GM18502 (cell line): ENCODE measurements at regions not wholly inside any gene's neighbourhood (a gene's known extent, or its start where the extent isn't known, plus 50 kb on each side); places are given as distances from the start of the nearest gene placed in this dataset.

Experiments used
- ATAC-seq: cut with Tn5 transposase; IDR thresholded peaks from one replicate; pipeline ENCODE4 v1.9.1; 2021; ENCODE audit warnings: mild to moderate bottlenecking; ENCODE audit not compliant: unreplicated experiment, poor library complexity

DNA sequence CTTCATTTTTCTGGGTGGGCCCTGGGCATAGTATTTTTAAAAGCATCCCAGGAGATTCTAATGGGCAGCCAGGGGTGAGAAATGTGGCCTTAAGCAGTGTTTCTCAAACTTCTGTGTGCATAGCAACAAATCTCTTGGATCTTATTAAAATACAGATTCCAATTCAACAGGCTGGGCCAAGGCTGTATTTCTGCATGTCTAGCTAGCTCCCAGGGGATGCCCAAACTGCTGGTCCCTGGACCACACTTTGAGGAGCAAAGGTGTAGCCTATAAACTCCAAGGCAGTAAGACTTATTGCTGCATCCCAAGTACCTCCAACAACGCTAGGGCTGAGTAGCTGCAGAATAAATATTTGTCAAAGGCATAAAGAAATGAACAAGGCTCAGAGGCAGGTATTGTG, 292.9 kb upstream of the ZMIZ1 start:
- ATAC-seq, result no peak

DNA sequence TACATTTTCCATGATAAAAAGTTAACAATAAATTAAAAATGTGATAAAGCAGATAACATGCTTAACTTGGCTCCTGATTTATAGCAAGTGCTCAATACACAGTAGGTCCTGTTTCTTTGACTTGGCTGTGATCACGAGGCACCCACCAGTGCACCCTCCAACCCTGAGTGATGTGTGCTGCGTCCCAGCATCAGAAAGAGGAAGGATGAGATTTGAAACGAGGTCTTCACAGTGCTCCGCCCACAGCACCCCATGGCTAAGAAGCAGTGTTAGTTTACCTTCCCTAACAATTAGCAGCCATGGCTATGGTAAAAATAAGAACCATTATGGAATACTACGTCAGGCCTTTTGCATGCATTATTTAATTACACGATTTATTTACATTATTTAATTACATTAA, 292.0 kb upstream of the ZMIZ1 start:
- no peak for ATAC-seq

DNA sequence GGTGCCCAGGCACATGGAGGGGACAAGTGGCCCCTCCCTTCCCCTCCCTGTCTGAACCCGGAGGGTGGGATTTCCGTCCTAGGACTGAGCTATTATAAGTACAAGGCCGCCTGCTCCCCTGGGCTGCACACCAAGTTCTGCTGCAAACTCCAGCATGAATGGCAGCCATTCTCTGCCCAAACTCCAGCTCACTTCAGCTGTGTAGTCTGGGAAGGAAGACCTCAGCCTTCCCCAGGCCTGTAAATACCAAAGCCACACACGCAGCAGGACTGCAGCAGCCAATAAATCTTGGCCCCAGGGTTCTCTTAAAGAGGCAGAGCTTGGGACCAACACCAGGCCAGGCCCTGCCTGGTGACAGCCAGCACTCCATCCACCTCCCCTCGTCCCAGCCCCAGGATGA, 291.3 kb upstream of the ZMIZ1 start:
- no peak for ATAC-seq

DNA sequence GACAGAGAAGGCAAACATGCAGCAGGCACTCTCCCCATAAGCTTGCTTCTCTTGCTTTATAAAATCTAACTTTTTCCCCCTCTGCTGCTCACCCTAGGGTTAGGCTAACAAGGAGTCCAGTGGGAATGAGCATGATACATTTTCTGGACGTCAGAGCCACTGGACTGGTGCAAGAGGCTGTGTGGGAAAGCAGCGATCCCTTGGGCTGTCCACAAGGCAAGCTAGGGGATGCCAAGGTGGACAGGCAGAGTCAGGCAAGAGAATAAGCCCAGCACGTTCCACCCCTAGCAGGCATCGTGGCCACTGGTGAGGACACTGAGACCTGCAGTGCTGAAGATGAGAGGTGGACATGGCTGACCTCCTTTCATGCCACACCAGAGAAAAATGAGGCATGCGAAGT, 290.9 kb upstream of the ZMIZ1 start:
- no peak for ATAC-seq

DNA sequence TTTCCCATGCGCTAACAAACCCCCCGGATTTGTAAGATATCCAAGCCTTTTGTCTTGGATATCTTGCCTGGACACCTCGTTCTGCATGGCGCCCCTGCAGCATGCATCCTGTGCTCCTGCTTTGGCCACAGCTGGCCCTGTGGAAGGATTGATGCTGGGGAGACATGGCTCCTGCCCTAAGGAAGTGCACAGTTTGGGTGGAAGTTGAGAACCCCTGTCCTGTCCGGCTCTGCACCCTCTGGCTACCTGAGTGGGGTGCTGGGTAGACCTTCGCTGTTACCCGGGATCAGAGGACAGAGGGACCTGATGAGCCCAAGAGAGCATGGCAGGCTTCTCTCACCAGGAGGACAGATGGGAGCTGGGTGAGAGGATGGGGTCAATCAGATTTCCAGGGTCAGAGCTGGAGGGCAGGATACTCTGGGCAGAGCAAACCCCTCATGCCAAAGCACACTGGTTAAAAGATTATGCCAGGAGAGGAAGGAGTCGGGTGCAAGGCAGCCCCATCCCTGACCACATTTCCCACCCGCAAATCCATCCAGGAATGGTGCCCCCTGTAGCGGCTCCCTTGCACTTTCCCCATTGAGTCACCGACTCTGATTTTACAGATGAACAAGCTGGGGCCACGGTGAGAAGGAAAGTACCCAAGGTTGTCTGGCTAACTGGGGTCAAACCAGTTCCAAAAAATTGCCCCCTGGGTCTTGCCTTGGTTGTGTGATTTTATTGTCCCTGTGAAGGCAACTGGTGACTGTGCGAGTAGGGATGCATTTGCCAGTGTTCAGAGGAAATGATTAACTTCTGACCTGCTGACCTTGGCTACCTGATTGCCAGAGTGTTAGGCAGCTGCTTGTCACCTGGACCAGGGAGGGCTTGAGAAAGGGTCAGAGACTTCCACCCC, 290.1 kb upstream of the ZMIZ1 start:
- ATAC-seq, result no peak

DNA sequence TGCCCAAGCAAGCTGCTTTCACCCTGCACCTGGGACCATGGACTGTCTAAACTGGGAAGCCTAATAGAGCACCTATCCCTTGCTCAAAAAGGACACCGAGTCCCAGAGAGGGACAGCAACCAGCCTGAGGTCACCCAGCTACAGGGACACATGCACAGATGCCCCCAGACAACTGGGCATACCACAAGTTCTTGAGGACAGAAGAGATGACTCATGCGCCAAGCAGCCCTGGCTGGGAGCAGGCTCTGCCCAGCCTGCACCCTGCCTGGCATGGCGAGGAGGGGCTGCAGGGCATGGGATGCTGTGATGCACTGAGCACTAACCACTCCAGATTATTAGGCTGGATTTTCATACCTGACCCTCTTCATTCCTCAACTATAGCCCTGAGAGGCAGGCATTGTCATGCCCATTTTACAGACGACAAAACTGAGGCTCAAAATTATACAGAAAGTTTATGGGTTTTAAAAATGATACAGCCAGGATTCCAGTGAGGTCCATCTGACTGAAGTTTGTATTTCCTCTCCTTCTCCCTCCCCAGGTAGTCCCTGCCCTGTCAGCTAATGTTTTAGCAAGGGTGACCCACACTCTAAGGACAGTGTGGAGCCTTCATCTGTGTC, 289.3 kb upstream of the ZMIZ1 start:
- no peak for ATAC-seq

DNA sequence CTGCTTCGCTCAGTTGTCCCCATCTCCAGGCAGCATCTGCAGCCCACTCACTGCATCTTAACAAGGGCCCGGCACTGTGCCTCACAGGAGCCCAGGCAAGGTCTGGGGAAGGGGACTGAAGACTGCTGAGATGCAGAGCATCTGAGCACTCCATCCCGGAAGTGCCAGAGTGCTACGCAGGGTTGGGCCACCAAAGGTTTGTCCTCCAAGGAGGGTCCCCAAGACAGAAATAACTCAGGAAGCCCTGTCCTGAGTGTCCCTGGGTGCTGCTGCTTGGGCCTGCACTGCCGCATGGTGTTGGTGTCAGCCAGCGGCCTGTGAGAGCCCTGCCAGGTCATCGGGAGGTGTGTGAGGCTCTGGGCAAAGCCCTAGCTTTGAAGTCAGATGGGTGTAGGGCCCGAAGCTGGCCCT, 288.2 kb upstream of the ZMIZ1 start:
- ATAC-seq, result no peak

DNA sequence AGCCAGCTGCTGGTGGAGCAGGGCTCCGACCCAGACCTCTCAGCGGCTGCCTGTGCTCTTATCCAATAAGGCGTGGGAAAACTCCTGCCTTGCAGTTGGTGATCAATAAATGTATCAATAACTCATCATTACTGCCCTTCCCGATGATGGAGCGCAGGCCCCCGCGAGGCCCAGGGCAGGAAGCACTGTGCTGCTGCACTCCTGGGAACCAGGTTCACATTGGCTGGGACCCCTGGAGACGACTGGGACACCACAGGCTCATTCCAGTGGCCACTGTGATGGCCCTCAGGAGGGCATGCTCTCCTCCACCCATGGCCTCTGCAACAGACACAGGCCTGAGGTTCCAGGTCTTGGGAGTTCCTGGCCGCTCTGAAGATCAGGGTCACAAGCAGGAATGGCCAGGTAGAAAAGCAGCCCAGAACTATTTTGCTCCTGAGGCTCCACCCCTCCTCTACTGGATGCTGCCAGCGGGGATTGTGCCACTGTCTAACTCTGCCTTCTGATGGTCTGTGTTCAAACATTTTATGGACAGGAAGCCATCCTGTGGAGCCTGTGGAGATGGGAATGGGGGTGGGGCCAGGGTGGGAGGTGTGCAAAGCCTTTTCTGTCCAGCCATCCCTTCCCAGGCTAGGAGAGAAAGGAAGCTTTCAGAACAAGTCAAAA, 287.4 kb upstream of the ZMIZ1 start:
- ATAC-seq, result no peak

DNA sequence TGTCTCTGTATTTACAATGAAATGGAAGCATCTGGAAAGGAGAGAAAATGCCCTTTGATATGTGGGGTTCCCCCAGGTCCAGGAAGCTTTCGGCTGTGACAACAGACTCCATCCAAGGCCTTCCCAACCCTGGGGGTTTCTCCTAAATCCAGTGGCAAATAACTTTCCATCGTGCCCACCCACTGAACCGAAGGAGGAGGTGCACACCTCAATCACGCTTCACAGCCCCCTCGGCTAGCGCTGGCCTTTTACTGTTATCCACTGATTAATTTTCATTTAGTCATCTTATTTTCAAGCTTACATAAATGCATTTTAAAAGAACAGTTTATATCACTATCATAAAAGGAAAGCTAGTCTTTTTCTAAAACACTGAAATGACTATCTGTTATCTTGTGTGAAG, 286.8 kb upstream of the ZMIZ1 start:
- no peak for ATAC-seq

DNA sequence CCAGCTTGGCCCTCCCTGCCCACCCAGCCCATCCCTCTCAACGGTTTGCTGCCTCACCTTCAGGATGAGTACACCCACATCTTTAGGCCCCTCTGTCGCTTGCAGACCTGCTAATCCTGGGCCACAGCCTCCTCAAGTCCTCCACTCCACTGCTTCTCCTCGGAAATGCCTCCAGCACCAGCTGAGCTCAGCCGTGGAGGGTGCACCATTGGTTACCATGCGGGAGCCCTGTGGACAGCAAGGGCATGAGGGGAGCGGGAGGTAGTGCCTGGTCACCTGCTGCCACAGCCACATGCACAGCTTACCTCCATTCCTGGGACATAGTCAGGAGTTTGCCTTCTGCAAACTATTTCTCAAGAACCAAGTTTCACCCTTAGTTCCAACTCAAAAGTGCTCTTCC, 286.3 kb upstream of the ZMIZ1 start:
- ATAC-seq, result no peak

DNA sequence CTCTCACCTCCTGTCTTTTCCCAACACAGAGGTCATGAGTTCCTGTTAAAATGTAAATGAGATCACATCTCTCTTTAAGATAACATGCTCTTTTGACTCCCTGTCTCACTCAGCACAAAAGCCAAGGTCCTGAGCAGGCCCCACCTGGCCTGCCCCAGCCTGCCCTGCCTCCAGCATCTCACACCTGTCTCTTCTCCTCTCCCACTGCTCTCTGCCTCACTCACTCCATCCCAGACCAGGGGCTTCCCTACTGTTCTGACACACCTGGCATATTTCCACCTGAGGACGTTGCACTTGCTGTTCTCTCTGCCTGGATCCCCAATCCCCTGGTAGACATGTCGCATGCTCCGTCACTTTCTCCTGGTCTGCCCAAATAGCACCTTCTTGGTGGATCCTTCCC, 285.0 kb upstream of the ZMIZ1 start:
- no peak for ATAC-seq

DNA sequence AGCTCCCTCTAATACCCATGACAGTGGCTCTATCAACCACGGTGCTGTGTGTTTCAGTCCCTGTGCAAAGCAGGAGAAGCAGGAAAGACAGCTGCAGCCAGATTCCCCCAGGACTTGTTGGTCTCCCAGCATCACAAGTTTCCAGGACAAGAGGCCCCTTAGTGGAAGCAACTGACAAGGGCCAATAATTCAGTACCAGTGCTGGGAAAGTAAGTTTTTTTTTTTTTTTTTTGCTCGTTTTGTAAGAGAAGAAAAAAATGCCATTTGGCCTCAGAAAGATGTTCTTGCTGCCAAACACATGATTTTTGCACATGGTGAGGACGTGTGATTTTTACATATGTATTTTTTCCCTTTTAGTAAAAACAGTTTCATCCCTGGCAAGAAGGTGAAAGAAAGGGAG, 284.2 kb upstream of the ZMIZ1 start:
- no peak for ATAC-seq

DNA sequence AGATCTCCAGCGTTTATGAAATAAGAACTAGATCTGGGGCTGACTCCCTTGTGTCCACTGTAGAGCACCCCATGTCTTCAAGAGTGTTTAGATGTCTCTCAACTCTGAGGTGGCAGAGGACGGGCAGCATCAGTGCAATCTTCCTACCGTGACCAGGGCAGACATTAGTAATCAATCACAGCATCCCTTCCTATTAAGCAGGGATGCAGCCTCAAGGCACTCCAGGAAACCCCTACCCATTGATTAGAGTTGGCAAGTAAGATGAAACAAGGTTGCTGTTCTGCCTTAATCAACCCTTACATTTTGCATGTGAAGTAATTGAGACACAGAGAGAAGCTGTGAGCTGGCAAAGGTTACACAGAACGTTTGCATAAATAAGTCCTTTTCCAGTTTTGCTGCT, 283.7 kb upstream of the ZMIZ1 start:
- ATAC-seq, result no peak

DNA sequence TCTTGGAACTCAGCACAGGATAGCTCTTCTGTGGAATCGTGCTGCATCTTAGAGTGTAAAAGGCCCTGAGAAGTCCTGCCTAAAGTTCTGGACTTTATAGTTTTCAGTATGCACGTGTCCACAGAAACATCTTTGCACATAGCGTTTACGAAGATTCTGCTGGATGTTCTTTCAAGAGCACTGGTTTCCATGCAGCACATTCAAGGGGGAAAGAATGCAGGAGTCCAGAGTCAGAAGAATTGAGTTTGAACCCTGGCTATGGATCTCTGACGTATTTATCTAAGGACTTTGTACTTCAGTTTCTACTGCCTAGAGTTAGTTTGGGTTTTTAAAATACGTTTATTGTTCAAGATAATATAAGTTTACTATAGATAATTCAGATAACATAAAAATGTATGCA, 282.8 kb upstream of the ZMIZ1 start:
- no peak for ATAC-seq

DNA sequence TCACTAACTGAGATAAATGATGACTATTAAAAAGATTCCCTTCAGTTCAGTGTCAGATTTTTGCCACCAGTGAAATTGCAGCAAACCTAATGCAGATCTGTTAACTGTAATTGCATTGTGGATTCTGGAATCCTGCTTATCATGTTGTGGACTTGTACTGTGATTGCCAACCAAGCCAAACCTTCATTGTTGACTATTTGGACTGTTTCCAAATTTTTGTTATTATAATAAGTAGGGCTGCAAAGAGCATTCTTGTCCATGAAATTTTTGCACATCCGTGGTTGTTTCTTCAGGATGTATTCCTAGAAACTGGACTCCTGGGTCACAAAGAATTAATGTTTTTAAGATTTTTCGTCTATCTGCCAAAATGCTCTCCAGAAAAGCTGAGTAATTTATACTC, 281.6 kb upstream of the ZMIZ1 start:
- no peak for ATAC-seq

DNA sequence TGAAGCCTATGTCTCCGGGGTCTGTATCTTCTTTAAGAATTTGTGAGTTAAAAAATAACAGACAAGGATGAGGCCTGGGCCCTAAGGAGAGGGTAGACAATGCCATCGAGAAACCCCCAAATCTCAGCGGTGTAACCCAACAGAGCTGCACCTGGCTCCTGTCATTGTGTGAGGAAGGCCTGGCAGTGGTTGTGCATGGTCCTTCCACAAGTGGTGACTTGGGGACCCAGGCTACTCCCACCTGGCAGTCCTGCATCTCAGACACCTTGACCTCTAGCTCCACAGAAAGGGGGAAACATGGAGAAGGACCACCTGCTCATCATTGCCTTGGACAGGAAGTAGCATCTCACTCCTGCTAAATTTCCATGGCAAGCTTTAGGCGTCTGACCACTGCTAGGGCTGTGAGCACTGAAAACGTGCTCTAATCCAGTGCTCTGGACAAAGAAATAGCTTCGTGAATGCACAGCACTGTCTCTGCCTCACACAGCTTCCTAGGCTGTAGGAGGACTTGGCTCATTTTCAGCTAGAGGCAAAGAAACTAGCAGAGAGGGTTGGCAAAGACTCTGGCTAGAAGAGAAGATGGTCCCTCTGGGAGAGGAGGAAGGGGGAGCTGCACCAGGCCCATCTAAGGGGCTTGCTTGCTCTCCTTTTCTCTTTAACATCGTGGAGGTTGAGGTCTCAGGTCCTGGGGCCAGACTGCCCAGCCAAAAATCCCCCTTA, 273.9 kb upstream of the ZMIZ1 start:
- ATAC-seq, result no peak

DNA sequence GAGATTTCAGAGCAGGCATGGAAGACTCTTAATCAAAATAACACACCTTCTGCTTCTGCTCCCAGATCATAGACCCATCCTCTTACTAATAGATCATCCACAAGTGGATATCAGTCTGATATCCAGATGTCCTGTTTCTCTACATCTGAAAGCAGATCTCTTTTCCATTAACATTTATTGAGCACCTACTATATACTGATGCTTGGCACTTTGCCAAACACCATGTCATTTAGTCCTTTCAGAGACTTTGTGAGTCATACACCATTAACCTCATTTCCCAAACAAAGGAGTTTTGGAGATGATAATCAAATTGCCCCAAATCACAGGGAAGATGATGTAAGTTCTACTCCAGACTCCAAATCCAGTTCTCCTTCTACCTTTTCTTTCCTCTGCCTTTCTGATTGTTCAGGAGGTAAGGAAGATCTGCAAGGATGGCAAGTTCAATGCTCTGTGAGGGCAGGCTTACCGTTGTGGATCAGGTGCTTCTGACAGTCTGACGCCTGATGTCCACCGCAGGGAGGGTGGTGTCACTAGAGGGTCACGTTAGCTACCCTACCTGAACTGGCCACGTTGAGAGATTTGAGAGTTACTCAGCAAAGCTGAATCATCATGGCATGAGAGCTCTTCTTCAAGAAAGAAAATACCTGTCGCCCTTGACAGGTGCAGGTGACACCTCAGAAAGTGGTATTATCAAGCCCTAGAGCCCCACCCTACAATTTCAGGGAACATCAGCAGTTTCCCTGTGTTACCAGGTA, 269.6 kb upstream of the ZMIZ1 start:
- ATAC-seq, result no peak

DNA sequence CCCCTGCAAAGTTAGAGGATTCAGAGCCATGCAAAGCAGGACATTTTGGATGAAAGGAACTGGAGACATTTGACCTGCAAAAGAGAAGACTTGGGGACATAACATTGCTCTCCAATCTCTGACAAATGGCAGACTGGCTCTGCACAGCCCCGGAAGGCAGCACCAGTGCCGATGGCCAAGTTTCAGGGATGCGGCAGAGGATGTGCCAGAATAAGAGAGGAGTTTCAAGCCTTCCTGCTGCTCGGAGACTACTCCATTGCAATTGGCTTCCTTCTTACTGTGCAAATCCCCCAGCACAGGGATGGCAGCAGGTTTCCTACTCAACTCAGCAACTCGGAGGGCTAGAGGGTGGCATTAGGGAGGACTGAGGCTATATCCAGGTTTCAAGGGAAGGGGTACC, 268.8 kb upstream of the ZMIZ1 start:
- ATAC-seq, result no peak

DNA sequence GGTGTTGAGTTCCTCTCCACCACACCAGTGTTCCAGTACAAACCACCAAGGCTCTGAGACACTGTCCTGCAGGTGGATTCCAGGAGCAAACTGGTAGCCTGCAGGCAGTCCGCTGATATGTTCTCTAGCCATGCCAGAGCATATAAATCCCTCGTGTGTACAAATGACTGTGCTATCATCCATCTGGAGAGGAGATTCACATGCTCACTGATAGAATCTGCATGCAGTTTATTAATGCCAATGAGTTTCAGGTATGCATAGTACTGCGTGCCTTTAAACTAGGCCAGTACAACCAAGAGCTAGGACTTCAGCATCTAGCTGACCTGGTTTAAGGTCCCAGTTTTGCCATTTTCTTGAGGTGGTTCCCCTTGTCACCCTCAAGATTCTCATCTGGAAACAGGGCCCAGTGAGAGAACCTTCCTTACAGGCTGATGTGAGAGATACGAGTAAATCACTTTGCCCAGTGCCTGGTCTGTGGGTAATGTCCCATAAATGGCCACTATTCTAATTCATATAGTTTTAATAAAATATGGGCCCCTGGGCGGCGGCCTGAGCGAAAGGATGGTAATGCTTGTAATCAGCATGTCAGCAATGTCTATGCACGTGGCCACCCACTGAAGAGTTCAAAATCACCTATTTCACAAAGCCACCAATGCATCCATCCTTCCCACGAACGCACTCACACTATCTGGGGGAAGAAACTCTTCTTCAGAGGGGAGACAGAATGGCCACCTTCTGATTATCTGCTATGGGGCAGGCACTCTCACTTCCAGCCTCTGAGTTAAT, 268.0 kb upstream of the ZMIZ1 start:
- ATAC-seq, result no peak
